Fibroblast of pulmonary artery (primary cell): ENCODE measurements at regions not wholly inside any gene's neighbourhood (a gene's known extent, or its start where the extent isn't known, plus 50 kb on each side); places are given as distances from the start of the nearest gene placed in this dataset.

Experiments
- DNase-seq: peaks from one replicate; pipeline ENCODE4 v3.0.0-alpha.2; 2010; ENCODE audit warnings: low read depth
- H3K4me3 ChIP-seq: replicated peaks from 2 replicates; pipeline ENCODE4 v1.5.1; 2011; ENCODE audit warnings: low read depth, mild to moderate bottlenecking, control low read depth, low read length, moderate library complexity
- TF ChIP-seq, protein P1 (sequence below): IDR thresholded peaks from 2 replicates; pipeline ENCODE4 v1.5.1; 2011; ENCODE audit warnings: mild to moderate bottlenecking, control low read depth, low read length, inconsistent platforms; ENCODE audit errors: missing control alignments

DNA sequence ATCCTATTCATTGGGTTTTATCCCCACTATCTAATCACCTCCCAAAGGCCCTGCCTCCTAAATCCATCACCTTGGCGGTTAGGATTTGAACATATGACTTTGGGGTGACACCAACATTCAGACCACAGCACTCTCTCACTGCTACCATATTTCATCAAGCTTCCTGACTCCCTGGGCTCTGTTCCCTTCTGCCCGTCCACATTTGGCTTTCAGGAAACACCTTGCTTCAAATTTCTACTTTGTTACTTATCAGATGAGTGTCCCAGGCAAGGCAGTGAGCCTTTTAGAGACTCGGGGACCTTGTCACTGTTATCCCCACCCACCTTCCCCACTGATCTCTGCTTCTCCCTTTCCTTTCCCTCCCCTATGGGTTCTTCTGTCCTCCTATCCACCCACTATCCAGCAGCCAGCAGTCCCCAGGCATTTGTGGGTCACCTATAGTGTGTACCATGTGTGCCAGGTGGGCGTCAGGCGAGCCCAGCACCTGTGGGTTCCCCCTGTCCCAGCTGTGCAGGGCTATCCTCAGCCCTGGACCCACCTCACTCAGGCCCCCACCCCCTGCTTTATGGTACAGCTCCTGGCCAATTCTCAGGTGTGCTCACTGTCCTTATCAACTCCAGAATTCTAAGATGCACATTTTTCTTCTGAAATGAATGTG is 230.9 kb downstream of the LOXHD1 start:
- TF ChIP-seq, protein P1, sequence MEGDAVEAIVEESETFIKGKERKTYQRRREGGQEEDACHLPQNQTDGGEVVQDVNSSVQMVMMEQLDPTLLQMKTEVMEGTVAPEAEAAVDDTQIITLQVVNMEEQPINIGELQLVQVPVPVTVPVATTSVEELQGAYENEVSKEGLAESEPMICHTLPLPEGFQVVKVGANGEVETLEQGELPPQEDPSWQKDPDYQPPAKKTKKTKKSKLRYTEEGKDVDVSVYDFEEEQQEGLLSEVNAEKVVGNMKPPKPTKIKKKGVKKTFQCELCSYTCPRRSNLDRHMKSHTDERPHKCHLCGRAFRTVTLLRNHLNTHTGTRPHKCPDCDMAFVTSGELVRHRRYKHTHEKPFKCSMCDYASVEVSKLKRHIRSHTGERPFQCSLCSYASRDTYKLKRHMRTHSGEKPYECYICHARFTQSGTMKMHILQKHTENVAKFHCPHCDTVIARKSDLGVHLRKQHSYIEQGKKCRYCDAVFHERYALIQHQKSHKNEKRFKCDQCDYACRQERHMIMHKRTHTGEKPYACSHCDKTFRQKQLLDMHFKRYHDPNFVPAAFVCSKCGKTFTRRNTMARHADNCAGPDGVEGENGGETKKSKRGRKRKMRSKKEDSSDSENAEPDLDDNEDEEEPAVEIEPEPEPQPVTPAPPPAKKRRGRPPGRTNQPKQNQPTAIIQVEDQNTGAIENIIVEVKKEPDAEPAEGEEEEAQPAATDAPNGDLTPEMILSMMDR: no peak
- H3K4me3 ChIP-seq: no peak overlapping the region
- no peak for DNase-seq

DNA sequence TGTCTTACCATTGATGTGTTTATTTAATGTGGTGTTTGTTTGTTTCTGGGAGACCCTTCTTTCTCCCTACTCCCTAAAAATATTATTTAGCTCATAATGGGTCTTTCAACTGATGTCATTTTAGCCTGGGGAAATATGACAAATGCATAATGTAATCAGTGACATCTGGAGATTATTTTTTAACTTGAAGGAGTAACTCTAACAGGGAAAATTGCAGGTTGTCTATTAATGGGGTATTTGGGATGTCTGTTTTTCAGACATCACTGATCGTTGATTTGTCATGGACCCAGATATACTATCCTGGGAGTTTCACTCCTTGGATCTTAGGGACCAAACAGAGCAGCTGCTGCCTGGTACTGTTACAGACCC is 230.4 kb downstream of the LOXHD1 start:
- no peak for DNase-seq
- no peak overlapping the region for H3K4me3 ChIP-seq
- TF ChIP-seq, protein P1: no peak
